Esophagus (tissue), 2 donors: ENCODE measurements at regions not wholly inside any gene's neighbourhood (a gene's known extent, or its start where the extent isn't known, plus 50 kb on each side); places are given as distances from the start of the nearest gene placed in this dataset.

Experiments used
- H3K27ac ChIP-seq, 2 donors: one replicate each; pipeline ENCODE4 v1.5.1; 2013; ENCODE audit warnings: low read depth in 2 of 2, mild to moderate bottlenecking in 2 of 2, inconsistent platforms in 1 of 2, low read length in 1 of 2, moderate library complexity in 1 of 2
- H3K27me3 ChIP-seq, 2 donors: one replicate each; pipeline ENCODE4 v1.6.1; 2013; ENCODE audit warnings: low read length in 2 of 2, control low read depth in 1 of 2, mild to moderate bottlenecking in 1 of 2; ENCODE audit not compliant: insufficient read depth in 2 of 2, control insufficient read depth in 1 of 2
- H3K36me3 ChIP-seq, 2 donors: one replicate each; pipeline ENCODE4 v1.6.1; 2013; ENCODE audit warnings: low read length in 1 of 2; ENCODE audit not compliant: control insufficient read depth in 2 of 2, insufficient read depth in 2 of 2
- H3K4me1 ChIP-seq, 2 donors: one replicate each; pipeline ENCODE4 v1.6.1; 2013; ENCODE audit warnings: low read length in 1 of 2; ENCODE audit not compliant: control insufficient read depth in 2 of 2, insufficient read depth in 2 of 2
- H3K4me3 ChIP-seq, 2 donors: one replicate each; pipeline ENCODE4 v1.5.1; 2013; ENCODE audit warnings: low read length in 2 of 2, mild to moderate bottlenecking in 2 of 2, low read depth in 1 of 2, moderate library complexity in 1 of 2
- H3K9me3 ChIP-seq, 2 donors: one replicate each; pipeline ENCODE4 v1.6.1; 2013; ENCODE audit warnings: mild to moderate bottlenecking in 2 of 2, low read depth in 1 of 2, low read length in 1 of 2, moderate library complexity in 1 of 2; ENCODE audit not compliant: control insufficient read depth in 2 of 2, insufficient read depth in 1 of 2
- WGBS, 2 donors: extraction: QIAGEN DNeasy Blood & Tissue Kit; methylation state at CpG; one replicate each; pipeline ENCODE4 v1.1.7; 2013; 5-methylcytosine and 5-hydroxymethylcytosine counted together
- donor health status: healthy with polysubstance abuse.
- donor health status: Bipolar disorder and iron deficiency.

DNA sequence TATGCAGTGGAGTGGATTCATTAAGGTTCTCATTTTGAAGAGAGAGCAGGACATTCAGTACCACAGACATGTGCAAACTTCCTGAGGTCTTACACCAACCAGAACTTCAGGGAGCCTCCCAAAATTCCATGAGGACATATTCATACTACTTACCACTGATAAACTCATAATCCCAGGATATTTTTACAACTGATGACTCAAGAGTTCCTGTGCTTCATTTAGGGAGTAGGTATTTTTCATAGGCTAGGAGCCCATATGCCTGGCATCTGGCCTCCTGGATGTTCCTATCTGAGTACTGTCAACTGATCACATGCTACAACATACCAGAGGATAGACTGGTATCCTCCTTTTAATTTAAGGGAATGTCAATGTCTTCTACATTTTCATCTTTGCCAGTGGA, 578.0 kb downstream of the EFNA5 start:
- Histone ChIP-seq H3K4me1 (no peaks in the 10 kb centered on the region), H3K27me3 (no peaks in the 10 kb centered on the region), H3K4me3 (no peak overlapping the region), H3K27ac (no peak overlapping the region), H3K36me3 (no peaks in the 10 kb centered on the region), H3K9me3 (no peaks in the 10 kb centered on the region)

GRCh38 chr5:107090506-107090905, 580.2 kb downstream of the EFNA5 start:
- Histone ChIP-seq H3K27ac (no peak overlapping the region), H3K4me3 (no peak overlapping the region)

GRCh38 chr5:107088907-107089306, 581.8 kb downstream of the EFNA5 start:
- Histone ChIP-seq H3K4me3 (no peak overlapping the region), H3K27ac (no peak overlapping the region), H3K9me3 (no peaks in the 10 kb centered on the region), H3K36me3 (no peaks in the 10 kb centered on the region), H3K27me3 (no peaks in the 10 kb centered on the region), H3K4me1 (no peaks in the 10 kb centered on the region)
- 86 to 93% methylated on average over 1 of the region's 1 CpG for WGBS, 2 donors

More at GRCh38 chr5:107090506-107090905, 580.2 kb downstream of the EFNA5 start:
- Histone ChIP-seq H3K9me3 (no peaks in the 10 kb centered on the region), H3K36me3 (no peaks in the 10 kb centered on the region), H3K27me3 (no peaks in the 10 kb centered on the region), H3K4me1 (no peaks in the 10 kb centered on the region)

DNA sequence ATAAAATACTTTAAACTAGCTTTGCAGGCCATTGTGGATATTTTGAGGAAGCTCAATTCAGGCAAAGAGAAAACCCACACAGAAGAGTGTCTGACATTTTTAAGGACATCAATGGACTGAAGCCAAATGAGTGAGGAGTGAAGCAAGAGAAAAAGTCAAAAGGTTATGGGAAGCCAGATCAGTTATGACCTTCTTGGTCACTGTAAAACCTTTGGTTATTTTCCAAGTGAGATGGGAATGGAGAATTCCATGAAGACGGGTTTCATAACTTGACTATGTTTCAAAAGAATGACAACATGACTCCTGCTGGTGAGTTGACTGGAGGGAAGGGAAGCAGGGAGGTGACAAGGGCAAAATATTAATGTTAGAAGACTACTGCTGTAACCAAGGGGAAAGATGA, 585.2 kb downstream of the EFNA5 start:
- H3K27ac ChIP-seq = no peak overlapping the region
- no peaks in the 10 kb centered on the region for H3K4me1 ChIP-seq
- H3K36me3 ChIP-seq = no peaks in the 10 kb centered on the region
- 87 to 89% methylated on average over 1 of the region's 1 CpG for WGBS, 2 donors
- no peaks in the 10 kb centered on the region for H3K9me3 ChIP-seq
- H3K4me3 ChIP-seq = no peak overlapping the region
- no peaks in the 10 kb centered on the region for H3K27me3 ChIP-seq

- Histone ChIP-seq H3K27ac (no peak overlapping the region), H3K4me1 (no peaks in the 10 kb centered on the region), H3K9me3 (no peaks in the 10 kb centered on the region), H3K36me3 (no peaks in the 10 kb centered on the region), H3K27me3 (no peaks in the 10 kb centered on the region), H3K4me3 (no peak overlapping the region)
- 86 to 97% methylated on average over 1 of the region's 1 CpG for WGBS, 2 donors
Observed at GRCh38 chr5:107074996-107075395, 595.7 kb downstream of the EFNA5 start.

- Histone ChIP-seq H3K4me3 (no peak overlapping the region), H3K27ac (no peak overlapping the region), H3K9me3 (no peaks in the 10 kb centered on the region), H3K4me1 (no peaks in the 10 kb centered on the region), H3K36me3 (no peaks in the 10 kb centered on the region), H3K27me3 (no peaks in the 10 kb centered on the region)
- 76 to 96% methylated on average over 1 of the region's 1 CpG for WGBS, 2 donors
Observed at GRCh38 chr5:107072967-107073366, 597.8 kb downstream of the EFNA5 start.

DNA sequence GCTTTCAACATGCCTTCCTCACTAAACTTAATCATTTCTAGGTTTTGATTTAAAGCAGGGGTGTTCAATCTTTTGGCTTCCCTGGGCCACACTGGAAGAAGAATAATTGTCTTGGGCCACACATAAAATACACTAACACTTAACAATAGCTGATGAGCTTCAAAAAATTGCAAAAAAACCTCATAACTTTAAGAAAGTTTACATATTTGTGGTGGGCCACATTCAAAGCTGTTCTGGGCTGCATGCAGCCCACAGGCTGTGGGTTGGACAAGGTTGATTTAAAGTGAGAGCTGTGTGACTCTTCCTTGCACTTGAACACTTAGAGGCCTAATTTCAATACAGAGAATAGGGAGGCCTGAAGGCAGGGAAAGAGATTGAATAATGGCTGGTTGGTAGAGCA, 598.3 kb downstream of the EFNA5 start:
- Histone ChIP-seq H3K27ac (no peak overlapping the region), H3K9me3 (no peaks in the 10 kb centered on the region), H3K4me1 (no peaks in the 10 kb centered on the region), H3K36me3 (no peaks in the 10 kb centered on the region), H3K27me3 (no peaks in the 10 kb centered on the region), H3K4me3 (no peak overlapping the region)

GRCh38 chr5:107068782-107069181, 602.0 kb downstream of the EFNA5 start:
- H3K9me3 ChIP-seq = no peaks in the 10 kb centered on the region
- no peak overlapping the region for H3K27ac ChIP-seq
- H3K4me3 ChIP-seq = no peak overlapping the region
- H3K27me3 ChIP-seq = no peaks in the 10 kb centered on the region
- 49% methylated on average over 1 of the region's 1 CpG for WGBS, 2 donors
- H3K4me1 ChIP-seq = no peaks in the 10 kb centered on the region
- no peaks in the 10 kb centered on the region for H3K36me3 ChIP-seq

DNA sequence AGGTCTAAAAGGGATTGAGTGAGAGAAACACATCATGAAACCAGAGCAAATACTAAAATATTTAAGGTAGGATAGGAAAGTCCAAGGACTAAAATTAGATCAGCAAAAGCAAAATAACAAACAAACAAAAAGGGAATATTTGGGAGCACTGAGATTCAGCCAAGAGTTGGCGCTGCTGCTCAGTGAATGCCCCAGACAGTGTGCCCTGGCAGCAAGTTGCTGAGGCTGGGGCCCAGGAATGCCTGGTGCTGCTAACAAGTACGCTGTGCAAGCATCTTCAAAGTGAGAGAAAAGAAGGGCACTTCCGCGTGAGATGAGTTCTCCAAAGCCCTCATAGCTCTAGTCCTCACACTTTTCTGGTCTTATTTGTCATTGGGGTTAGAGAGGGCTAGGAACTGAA, 603.3 kb downstream of the EFNA5 start:
- Histone ChIP-seq H3K4me1 (no peaks in the 10 kb centered on the region), H3K27me3 (no peaks in the 10 kb centered on the region), H3K4me3 (no peak overlapping the region), H3K9me3 (no peaks in the 10 kb centered on the region), H3K27ac (no peak overlapping the region), H3K36me3 (no peaks in the 10 kb centered on the region)
- 74 to 81% methylated on average over 4 of the region's 4 CpGs for WGBS, 2 donors

GRCh38 chr5:107063511-107063910, 607.2 kb downstream of the EFNA5 start:
- Histone ChIP-seq H3K9me3 (no peaks in the 10 kb centered on the region), H3K27ac (no peak overlapping the region), H3K4me3 (no peak overlapping the region), H3K27me3 (no peaks in the 10 kb centered on the region), H3K36me3 (no peaks in the 10 kb centered on the region), H3K4me1 (no peaks in the 10 kb centered on the region)
